Naive thymus-derived CD8-positive, alpha-beta T cell (primary cell): ENCODE measurements at regions not wholly inside any gene's neighbourhood (a gene's known extent, or its start where the extent isn't known, plus 50 kb on each side); places are given as distances from the start of the nearest gene placed in this dataset.

Experiments used
- ATAC-seq, 2 donors: fragments of 150-1000 bp; cut with Tn5 transposase in 1 of 2; sonication (Bioruptor Pico), chemical (Tn5 transposase) in 1 of 2; 1 replicate in 1 of 2; 2 replicates in 1 of 2; pipeline ENCODE4 v1.10.0; 2021; ENCODE audit warnings: mild to moderate bottlenecking in 2 of 2, moderate library complexity in 2 of 2
- POLR2A ChIA-PET: fragments of 350-600 bp; sonication (Branson Sonifier 250); formaldehyde crosslinking; loops from one replicate; lab custom pipeline; 2021; ENCODE audit warnings: antibody characterized with exemption; lab: Charles Lee
- DNase-seq, 10 donors: peaks; one replicate each; pipeline versions ENCODE4 v3.0.0 to v3.0.0-alpha.2; 2020 to 2022
- H3K27ac Mint-ChIP-seq, 10 donors: one replicate each; pipeline ENCODE4 v1.8.0; 2020 to 2022; ENCODE audit warnings: mild to moderate bottlenecking in 10 of 10, mixed read lengths in 10 of 10, moderate library complexity in 4 of 10, inconsistent platforms in 1 of 10
- H3K27me3 Mint-ChIP-seq, 5 donors: one replicate each; pipeline ENCODE4 v1.8.0; 2021 to 2022; ENCODE audit warnings: mixed read lengths in 5 of 5
- H3K36me3 Mint-ChIP-seq, 3 donors: one replicate each; pipeline ENCODE4 v1.8.0; 2020 to 2022; ENCODE audit warnings: mixed read lengths in 3 of 3, mild to moderate bottlenecking in 2 of 3, inconsistent platforms in 1 of 3
- H3K4me1 Mint-ChIP-seq, 4 donors: one replicate each; pipeline ENCODE4 v1.8.0; 2021 to 2022; ENCODE audit warnings: mixed read lengths in 4 of 4
- H3K4me3 Mint-ChIP-seq, 10 donors: one replicate each; pipeline ENCODE4 v1.8.0; 2020 to 2022; ENCODE audit warnings: mild to moderate bottlenecking in 10 of 10, mixed read lengths in 10 of 10, moderate library complexity in 6 of 10, inconsistent platforms in 1 of 10
- H3K9me3 Mint-ChIP-seq, 9 donors: one replicate each; pipeline ENCODE4 v1.8.0; 2020 to 2022; ENCODE audit warnings: mixed read lengths in 9 of 9, mild to moderate bottlenecking in 3 of 9, inconsistent platforms in 1 of 9, moderate library complexity in 1 of 9

DNA sequence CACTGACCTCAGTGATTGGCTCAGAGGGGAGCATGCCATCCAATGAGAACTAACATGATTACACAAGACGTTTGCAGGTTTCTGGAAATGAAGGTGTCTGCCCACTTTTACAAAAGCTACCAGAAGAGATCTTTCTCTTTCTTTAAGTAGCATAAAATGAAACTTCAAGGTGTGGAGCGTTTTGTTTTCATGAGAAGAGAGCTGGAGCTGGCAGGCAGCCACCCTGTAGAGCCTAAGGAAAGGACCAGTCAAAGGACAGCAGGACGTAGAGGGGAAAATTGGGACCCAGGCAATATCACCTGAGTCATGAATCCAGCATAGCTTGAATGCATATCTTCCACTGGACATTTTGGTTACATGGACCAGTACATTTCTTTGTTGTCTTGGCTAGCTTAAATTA is 331.0 kb downstream of the EPHA4 start:
- Mint-ChIP-seq H3K9me3 (peaks cover 0 to 2% (median 0%) of the 10 kb centered on the region in 9 donors), H3K27ac (no peak overlapping the region), H3K27me3 (peaks cover 0 to 8% (median 2%) of the 10 kb centered on the region in 5 donors), H3K36me3 (no peaks in the 10 kb centered on the region), H3K4me3 (no peak overlapping the region), H3K4me1 (peaks cover 0 to 5% (median 0%) of the 10 kb centered on the region in 4 donors)
- DNase-seq (no peak), ATAC-seq (no peak)
- POLR2A ChIA-PET, result no interaction called here

DNA sequence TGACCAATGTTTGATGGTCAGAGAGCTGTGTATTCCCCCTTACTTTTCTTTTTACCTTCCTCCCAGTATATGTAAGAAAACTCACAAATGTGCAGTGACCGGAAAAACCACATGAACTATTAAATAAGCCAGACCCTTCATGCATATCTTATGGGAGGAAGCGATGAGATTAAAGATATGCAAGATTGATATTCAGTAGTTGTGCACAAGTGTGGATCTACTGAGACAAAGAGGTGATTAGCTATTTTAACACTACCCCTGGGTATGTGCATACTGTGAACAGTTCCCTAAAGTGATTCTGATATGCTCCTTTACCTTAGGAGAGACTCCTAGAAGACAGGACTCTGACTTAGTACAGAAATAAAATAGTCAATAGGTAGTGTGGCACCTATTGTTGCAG is 328.3 kb downstream of the EPHA4 start:
- Mint-ChIP-seq H3K4me3 (no peak overlapping the region), H3K27me3 (peaks cover 0 to 6% (median 2%) of the 10 kb centered on the region in 5 donors), H3K9me3 (peaks cover 0 to 7% (median 4%) of the 10 kb centered on the region in 9 donors), H3K27ac (no peak overlapping the region), H3K4me1 (peaks cover 0 to 5% (median 0%) of the 10 kb centered on the region in 4 donors), H3K36me3 (no peaks in the 10 kb centered on the region)
- POLR2A ChIA-PET, result no interaction called here
- DNase-seq, result no peak
- ATAC-seq, result no peak

DNA sequence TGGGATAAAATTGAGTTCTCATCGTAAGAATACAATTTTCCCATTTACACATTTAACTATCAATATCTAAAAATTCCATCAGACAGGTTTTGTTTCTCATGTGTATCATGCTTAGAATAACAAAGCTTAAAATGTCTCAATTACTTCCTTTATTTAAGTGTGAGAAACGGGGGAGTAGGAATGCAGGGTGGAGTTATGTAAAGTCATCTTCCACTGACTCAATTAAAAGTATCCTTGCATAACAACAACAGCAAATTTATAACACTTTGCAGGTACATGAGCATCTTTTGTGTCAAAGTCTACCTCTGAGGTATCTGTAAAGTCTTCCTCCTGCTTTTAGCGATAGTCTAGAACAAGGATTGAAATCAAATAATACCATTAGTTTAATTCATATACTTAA is 327.1 kb downstream of the EPHA4 start:
- Mint-ChIP-seq H3K9me3 (peaks cover 0 to 17% (median 5%) of the 10 kb centered on the region in 9 donors), H3K27ac (no peak overlapping the region), H3K27me3 (peaks cover 0 to 3% (median 0%) of the 10 kb centered on the region in 5 donors), H3K36me3 (no peaks in the 10 kb centered on the region), H3K4me3 (no peak overlapping the region), H3K4me1 (peaks cover 0 to 5% (median 0%) of the 10 kb centered on the region in 4 donors)
- no peak for ATAC-seq
- no peak for DNase-seq
- POLR2A ChIA-PET, result no interaction called here

DNA sequence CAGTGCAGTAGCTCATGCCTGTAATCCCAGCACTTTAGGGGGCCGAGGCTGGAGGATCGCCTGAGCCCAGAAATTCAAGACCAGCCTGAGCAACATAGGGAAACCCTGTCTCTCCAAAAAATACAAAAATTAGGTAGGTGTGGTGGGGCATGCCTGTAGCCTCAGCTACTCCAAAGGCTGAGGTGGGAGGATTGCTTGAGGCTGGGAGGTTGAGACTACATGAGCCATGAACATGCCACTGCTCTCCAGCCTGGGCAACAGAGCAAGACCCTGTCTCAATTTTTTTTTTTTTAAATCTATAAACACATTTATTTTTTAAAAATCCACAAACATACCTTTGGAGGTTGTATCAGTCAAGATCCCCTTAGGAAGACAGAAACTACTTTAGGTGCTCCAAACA is 326.3 kb downstream of the EPHA4 start:
- POLR2A ChIA-PET, result no interaction called here
- Mint-ChIP-seq H3K4me1 (peaks cover 0 to 5% (median 0%) of the 10 kb centered on the region in 4 donors), H3K36me3 (no peaks in the 10 kb centered on the region), H3K9me3 (peaks cover 0 to 21% (median 6%) of the 10 kb centered on the region in 9 donors), H3K4me3 (no peak overlapping the region), H3K27me3 (peaks cover 0 to 3% (median 0%) of the 10 kb centered on the region in 5 donors), H3K27ac (no peak overlapping the region)
- no peak for DNase-seq
- no peak for ATAC-seq

DNA sequence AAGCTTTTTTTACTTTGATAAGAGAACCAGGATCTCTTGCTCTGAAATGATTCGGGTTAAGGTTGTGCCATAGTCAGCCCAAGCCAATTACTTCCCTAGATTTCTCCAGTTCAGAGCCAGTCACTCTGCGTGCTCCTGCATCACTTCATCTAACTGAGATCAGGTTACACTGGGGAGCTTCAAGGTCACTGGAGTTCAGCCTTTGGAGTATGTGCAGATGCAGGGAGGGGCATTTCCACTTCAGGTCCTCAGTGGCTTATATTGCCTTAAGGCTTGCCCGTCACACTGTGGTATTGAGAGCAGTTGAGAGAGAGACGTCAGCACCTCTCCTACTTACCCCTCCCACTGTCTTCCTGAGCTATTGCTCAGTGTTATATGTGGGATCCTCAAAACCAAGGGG is 317.8 kb downstream of the EPHA4 start:
- Mint-ChIP-seq H3K9me3 (peaks cover under 1 to 33% (median 4%) of the 10 kb centered on the region in 9 donors), H3K27ac (no peak overlapping the region), H3K4me1 (no peaks in the 10 kb centered on the region), H3K36me3 (no peaks in the 10 kb centered on the region), H3K27me3 (peaks cover 0 to 8% (median 0%) of the 10 kb centered on the region in 5 donors), H3K4me3 (no peak overlapping the region)
- DNase-seq (no peak), ATAC-seq (no peak)
- POLR2A ChIA-PET, result no interaction called here

DNA sequence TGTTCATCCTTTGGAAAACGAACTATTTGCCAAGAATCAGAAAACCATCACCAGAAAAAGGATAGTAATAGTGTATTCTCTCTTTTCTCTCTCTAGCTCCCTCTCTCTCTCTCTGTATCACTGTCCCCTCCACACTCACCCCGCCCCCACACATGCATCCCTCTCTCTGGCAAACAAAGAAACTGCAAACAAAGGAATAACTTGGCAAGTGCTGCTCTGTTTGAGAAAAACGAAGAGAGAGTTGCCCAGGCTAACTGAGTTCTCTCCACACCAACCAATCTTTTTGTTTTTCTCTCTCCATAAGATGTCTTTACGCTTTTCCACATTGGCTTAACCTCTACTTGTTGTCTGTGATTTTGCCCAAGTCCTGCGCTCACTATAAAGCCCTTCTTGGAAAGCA is 316.2 kb downstream of the EPHA4 start:
- no peak for ATAC-seq
- POLR2A ChIA-PET, result no interaction called here
- peaks cover 0 to 22% (median 4%) of the 10 kb centered on the region in 9 donors for H3K9me3 Mint-ChIP-seq
- peaks cover 0 to 8% (median 0%) of the 10 kb centered on the region in 5 donors for H3K27me3 Mint-ChIP-seq
- no peak for DNase-seq
- H3K36me3 Mint-ChIP-seq, result no peaks in the 10 kb centered on the region
- H3K4me1 Mint-ChIP-seq, result no peaks in the 10 kb centered on the region
- H3K4me3 Mint-ChIP-seq, result no peak overlapping the region
- no peak overlapping the region for H3K27ac Mint-ChIP-seq

DNA sequence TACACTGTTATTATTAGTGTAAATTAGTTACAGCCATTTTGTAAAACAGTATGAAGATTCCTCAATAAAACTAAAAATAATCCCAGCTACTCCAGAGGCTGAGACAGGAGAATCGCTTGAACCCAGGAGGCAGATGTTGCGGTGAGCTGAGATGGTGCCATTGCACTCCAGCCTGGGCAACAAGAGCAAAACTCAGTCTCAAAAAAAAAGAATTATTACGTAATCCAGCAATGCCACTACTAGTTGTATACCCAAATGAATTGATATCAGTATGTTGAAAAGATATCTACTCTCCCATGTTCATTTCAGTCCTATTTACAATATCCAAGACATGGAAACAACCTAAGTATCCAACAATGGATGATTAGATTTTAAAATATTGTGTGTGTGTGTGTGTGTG is 313.6 kb downstream of the EPHA4 start:
- H3K4me1 Mint-ChIP-seq, result no peaks in the 10 kb centered on the region
- ATAC-seq, result no peak
- H3K27ac Mint-ChIP-seq, result no peak overlapping the region
- POLR2A ChIA-PET, result no interaction called here
- no peak for DNase-seq
- no peak overlapping the region for H3K4me3 Mint-ChIP-seq
- peaks cover 0 to 16% (median 2%) of the 10 kb centered on the region in 5 donors for H3K27me3 Mint-ChIP-seq
- H3K9me3 Mint-ChIP-seq, result peaks cover 0 to 22% (median 4%) of the 10 kb centered on the region in 9 donors
- no peaks in the 10 kb centered on the region for H3K36me3 Mint-ChIP-seq

DNA sequence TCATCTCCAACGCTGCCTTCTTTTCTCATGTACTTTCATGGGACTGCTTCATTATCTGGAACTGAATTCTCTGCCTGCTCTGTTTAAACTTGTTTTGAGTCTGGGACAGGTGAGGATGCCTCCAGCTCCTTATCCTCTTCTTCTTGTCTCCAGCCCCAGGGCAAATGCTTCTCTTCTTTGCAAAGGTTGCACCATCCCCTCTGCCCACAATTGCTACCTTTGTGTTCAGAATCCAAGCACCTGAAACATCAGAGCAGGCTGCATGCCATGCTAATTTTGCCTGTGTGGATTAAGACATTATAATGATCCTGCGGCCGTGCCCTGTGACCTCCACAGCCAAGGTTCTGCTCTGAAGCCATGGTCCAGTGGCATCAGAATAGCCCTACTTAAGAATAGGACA is 309.5 kb downstream of the EPHA4 start:
- H3K36me3 Mint-ChIP-seq, result no peaks in the 10 kb centered on the region
- H3K9me3 Mint-ChIP-seq, result peaks cover 0 to 9% (median 0%) of the 10 kb centered on the region in 9 donors
- no peak overlapping the region for H3K27ac Mint-ChIP-seq
- DNase-seq (no peak), ATAC-seq (no peak)
- peaks cover 0 to 11% (median 4%) of the 10 kb centered on the region in 5 donors for H3K27me3 Mint-ChIP-seq
- POLR2A ChIA-PET, result no interaction called here
- H3K4me3 Mint-ChIP-seq, result no peak overlapping the region
- no peaks in the 10 kb centered on the region for H3K4me1 Mint-ChIP-seq

DNA sequence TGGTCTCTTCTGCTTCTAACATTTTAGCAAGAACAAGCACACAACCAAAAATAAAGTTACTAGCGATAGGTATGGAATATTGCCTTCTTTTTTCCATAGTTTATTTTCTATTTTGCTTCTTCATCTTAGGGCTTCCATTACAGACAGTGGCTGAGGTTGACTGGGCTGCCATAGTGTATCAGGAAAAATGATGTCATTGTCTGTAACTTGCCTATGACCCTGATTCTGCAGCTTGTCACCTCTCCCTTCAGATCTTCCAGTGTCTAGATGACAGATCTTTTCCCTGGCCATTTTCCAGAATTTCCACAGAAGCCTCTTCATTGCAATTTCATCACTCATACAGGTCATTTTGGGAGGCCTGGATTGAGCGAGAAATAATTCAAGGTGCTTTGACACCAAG is 308.5 kb downstream of the EPHA4 start:
- Mint-ChIP-seq H3K4me1 (no peaks in the 10 kb centered on the region), H3K27ac (no peak overlapping the region), H3K36me3 (no peaks in the 10 kb centered on the region), H3K9me3 (no peaks in the 10 kb centered on the region), H3K27me3 (peaks cover 0 to 12% (median 4%) of the 10 kb centered on the region in 5 donors), H3K4me3 (no peak overlapping the region)
- POLR2A ChIA-PET, result no interaction called here
- ATAC-seq (no peak), DNase-seq (no peak)

DNA sequence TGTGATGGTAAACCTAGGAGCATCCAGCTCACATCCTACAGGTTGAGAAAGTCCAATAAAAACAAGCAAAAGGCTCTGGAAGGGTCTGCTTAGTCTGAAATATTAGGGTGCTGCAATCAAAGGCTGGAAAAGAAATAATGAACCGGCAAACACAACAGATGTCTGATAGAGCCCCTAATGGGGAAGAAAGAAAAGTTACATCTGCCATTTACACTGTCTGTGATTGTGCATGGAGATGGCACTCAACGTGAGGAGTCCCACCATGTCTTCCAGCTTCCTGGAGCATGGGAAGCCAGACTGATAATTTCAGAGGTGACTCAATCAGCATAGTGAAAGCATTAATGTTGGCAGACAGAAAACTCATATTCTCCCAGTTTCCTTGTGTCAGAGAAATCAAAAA is 307.8 kb downstream of the EPHA4 start:
- Mint-ChIP-seq H3K27me3 (peaks cover 0 to 14% (median 4%) of the 10 kb centered on the region in 5 donors), H3K4me3 (no peak overlapping the region), H3K4me1 (no peaks in the 10 kb centered on the region), H3K36me3 (no peaks in the 10 kb centered on the region), H3K27ac (no peak overlapping the region), H3K9me3 (no peaks in the 10 kb centered on the region)
- POLR2A ChIA-PET, result no interaction called here
- DNase-seq, result no peak
- ATAC-seq, result no peak

DNA sequence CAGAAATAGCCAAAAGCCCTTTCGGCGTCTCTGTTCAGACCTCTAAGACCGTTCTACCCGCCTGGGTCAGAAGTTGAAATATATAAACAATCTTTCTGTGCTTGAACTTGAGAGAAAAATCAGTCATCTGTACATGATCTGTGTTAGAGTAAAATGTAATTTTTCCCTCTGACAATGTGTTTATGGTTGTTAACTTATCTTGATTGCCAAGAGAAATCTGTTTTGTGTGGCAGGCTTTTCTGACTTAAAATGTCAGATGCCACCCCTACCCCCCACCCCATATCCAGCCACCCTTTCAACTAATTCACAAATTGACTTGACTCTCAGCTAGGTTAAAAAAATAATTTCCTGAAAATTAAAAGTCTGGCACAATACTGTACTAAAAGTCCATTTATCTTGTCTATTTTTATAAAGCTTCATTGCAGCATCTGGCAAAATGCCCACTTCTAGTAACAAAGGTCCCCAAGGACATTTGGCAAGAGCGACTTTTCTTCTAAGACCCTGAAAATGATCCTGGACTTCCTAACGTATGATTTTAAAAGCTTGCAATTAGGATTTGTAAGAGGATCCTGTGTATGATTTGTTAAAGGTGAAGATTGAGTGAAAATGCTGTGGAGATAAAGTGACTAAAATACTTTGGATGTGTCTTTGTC is 304.2 kb downstream of the EPHA4 start:
- no peak overlapping the region for H3K27ac Mint-ChIP-seq
- H3K9me3 Mint-ChIP-seq, result no peaks in the 10 kb centered on the region
- peaks cover 0 to 18% (median 7%) of the 10 kb centered on the region in 5 donors for H3K27me3 Mint-ChIP-seq
- no peaks in the 10 kb centered on the region for H3K36me3 Mint-ChIP-seq
- DNase-seq (no peak), ATAC-seq (no peak)
- H3K4me1 Mint-ChIP-seq, result no peaks in the 10 kb centered on the region
- POLR2A ChIA-PET, result no interaction called here
- H3K4me3 Mint-ChIP-seq, result no peak overlapping the region

DNA sequence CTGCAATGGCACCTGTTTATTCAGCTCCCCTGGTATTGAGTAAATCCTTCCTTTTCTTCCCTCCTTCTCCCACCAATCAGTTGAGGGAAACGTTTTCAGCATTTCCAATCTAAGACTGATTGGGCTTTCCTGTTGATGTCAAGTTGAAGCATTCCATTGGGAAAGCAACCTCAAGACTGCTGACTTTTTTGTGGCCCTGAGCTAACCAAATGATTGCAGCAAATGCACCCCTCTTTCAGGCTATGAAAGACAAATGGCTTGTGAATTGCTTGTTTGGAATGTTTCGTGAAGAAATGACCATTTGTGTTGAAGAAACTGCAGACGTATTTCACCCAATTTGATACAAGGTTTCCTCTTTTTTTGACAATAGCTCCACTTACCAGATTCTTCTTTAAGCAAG is 303.5 kb downstream of the EPHA4 start:
- POLR2A ChIA-PET, result no interaction called here
- H3K27me3 Mint-ChIP-seq, result peaks cover 0 to 14% (median 5%) of the 10 kb centered on the region in 5 donors
- H3K9me3 Mint-ChIP-seq, result no peaks in the 10 kb centered on the region
- no peaks in the 10 kb centered on the region for H3K4me1 Mint-ChIP-seq
- no peaks in the 10 kb centered on the region for H3K36me3 Mint-ChIP-seq
- no peak overlapping the region for H3K4me3 Mint-ChIP-seq
- no peak for ATAC-seq
- H3K27ac Mint-ChIP-seq, result no peak overlapping the region
- DNase-seq, result no peak

DNA sequence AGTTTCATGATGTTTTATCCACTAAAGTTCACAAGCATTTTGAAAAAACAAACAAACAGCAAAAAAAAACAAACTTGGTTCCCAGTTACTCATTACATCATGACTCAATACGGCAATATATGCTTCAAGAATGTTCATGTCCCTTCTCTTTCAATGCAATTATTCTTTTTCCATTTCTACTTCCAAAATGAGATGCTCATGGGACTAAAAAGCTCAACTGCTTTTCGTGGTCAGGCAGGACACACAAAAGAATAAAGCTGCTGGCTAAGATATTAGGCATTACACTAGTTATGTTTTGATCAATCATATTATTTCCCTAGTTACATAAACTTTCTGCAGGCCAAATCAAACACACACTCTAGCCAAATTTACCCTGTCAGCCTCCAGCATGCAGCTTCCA is 301.3 kb downstream of the EPHA4 start:
- no peaks in the 10 kb centered on the region for H3K9me3 Mint-ChIP-seq
- no peak overlapping the region for H3K4me3 Mint-ChIP-seq
- no peak overlapping the region for H3K27ac Mint-ChIP-seq
- ATAC-seq (no peak), DNase-seq (no peak)
- H3K4me1 Mint-ChIP-seq, result no peaks in the 10 kb centered on the region
- H3K36me3 Mint-ChIP-seq, result no peaks in the 10 kb centered on the region
- peaks cover 0 to 8% (median 4%) of the 10 kb centered on the region in 5 donors for H3K27me3 Mint-ChIP-seq
- POLR2A ChIA-PET, result no interaction called here

DNA sequence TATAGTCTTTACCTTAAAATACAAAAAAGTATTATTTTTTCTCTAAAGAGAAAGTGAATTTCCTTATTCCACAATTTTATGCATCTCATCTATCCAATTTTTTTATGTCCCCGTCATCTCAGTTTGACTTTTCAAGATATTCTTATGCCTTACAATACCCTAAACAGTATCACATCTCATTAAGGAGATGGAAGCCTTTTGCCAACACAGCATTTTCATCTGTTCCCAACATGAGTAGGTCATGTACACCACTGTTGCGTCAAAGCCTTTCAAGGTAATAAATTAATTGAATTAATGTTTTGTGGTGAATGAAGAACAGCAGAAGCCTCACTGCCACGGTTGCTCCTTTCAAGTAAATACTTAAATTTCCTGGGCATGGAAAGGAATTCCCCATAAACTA is 299.4 kb downstream of the EPHA4 start:
- peaks cover 0 to 2% (median 0%) of the 10 kb centered on the region in 9 donors for H3K9me3 Mint-ChIP-seq
- H3K4me1 Mint-ChIP-seq, result no peaks in the 10 kb centered on the region
- DNase-seq, result no peak
- H3K27me3 Mint-ChIP-seq, result peaks cover 0 to 8% (median 4%) of the 10 kb centered on the region in 5 donors
- H3K4me3 Mint-ChIP-seq, result no peak overlapping the region
- H3K36me3 Mint-ChIP-seq, result no peaks in the 10 kb centered on the region
- H3K27ac Mint-ChIP-seq, result no peak overlapping the region
- no peak for ATAC-seq
- POLR2A ChIA-PET, result no interaction called here
